Choroid plexus epithelial cell (primary cell): ENCODE measurements at regions not wholly inside any gene's neighbourhood (a gene's known extent, or its start where the extent isn't known, plus 50 kb on each side); places are given as distances from the start of the nearest gene placed in this dataset.

Source experiments
- DNase-seq: peaks from one replicate; pipeline ENCODE4 v3.0.0-alpha.2; 2010; ENCODE audit warnings: low read depth
- H3K4me3 ChIP-seq: 2 replicates; pipeline ENCODE4 v1.5.1; 2011; ENCODE audit warnings: low read depth, mild to moderate bottlenecking, control low read depth, low read length, moderate library complexity
- TF ChIP-seq, protein P1 (sequence below): conservative IDR thresholded peaks from 2 replicates; pipeline ENCODE4 v1.5.1; 2011; ENCODE audit warnings: low read depth, mild to moderate bottlenecking, control low read depth, inconsistent platforms, low read length, moderate library complexity

DNA sequence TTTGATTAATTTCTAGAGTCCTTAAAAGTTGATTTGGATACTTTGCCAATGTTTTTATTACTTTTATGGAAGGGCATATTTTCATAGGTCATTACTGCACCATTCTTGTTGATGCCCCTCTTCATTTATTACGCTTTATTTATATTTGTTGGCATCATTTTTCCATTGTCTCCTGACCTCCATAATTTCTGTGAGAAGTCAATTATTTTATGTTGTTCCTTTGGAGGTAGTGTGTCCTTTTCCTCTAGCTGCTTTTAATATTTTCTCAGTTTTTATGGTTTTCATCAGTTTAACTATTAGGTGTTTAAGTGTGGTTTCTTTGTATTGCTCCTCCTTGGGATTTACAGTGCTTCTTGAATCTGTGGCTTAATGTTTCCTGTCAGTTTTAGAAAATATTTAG, 134.9 kb downstream of the SAMD9 start:
- no peak for DNase-seq
- TF ChIP-seq, protein P1, sequence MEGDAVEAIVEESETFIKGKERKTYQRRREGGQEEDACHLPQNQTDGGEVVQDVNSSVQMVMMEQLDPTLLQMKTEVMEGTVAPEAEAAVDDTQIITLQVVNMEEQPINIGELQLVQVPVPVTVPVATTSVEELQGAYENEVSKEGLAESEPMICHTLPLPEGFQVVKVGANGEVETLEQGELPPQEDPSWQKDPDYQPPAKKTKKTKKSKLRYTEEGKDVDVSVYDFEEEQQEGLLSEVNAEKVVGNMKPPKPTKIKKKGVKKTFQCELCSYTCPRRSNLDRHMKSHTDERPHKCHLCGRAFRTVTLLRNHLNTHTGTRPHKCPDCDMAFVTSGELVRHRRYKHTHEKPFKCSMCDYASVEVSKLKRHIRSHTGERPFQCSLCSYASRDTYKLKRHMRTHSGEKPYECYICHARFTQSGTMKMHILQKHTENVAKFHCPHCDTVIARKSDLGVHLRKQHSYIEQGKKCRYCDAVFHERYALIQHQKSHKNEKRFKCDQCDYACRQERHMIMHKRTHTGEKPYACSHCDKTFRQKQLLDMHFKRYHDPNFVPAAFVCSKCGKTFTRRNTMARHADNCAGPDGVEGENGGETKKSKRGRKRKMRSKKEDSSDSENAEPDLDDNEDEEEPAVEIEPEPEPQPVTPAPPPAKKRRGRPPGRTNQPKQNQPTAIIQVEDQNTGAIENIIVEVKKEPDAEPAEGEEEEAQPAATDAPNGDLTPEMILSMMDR: no peak
- H3K4me3 ChIP-seq: no peak overlapping the region

DNA sequence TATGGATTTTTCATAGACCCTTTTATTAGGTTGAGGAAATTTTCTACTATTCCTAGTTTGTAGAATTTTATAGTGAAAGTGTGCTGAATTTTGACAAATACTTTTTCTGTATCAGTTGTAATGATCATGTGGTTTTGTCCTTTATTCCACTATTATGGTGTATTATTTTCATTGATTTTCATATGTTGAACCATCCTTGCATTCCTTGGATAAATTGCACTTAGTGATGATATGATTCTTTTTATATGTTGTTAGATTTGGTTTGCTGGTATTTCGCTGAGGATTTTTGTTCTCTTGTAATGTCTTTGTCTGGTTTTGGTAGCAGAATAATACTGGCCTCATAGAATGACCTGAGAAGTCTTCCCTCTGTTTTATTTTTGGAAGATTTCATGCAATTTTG, 140.6 kb upstream of the CDK6 start:
- no peak overlapping the region for H3K4me3 ChIP-seq
- TF ChIP-seq, protein P1: no peak
- peak; percentile 13 for DNase-seq

DNA sequence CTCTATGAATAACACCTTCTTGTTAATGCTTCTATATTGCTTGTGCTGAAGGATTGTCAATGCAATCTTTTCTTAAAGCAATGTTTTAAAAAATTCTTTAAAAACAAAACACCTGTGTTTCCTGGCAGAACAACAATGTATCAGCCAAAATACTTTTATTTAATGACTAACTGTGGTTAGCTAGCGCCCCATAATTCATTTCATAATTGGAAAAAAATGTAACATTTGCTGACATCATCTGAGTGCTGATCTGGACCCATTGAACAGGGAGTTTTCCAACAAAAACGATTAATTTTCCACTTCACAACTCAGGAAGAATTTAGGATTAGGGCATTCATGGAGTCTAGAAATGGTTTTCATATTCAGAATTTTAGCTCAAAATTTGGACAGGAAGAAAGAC, 137.6 kb upstream of the CDK6 start:
- TF ChIP-seq, protein P1: no peak
- peak; percentile 19 for DNase-seq
- H3K4me3 ChIP-seq: no peak overlapping the region

DNA sequence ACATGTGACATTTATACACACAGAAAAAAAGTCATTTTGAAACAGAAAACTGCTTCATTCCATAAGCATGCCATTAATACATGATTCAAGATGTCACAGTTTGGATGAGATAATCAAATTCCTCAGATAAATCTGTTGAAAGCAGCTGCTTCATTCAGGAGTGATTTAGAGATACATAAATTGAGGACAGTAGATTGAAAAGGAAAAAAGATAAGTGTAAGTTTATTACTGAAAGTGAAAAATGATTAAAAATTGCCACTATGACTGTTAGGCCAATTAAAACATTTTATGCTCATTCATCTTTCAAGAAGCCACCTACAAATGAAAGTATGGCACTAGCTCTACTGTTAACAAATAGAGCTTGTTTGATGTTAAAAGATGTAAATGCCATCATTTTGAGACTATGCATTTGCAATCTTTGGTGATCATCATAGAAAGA, 136.9 kb upstream of the CDK6 start:
- no peak overlapping the region for H3K4me3 ChIP-seq
- TF ChIP-seq, protein P1: no peak
- DNase-seq: peak; percentile 57

DNA sequence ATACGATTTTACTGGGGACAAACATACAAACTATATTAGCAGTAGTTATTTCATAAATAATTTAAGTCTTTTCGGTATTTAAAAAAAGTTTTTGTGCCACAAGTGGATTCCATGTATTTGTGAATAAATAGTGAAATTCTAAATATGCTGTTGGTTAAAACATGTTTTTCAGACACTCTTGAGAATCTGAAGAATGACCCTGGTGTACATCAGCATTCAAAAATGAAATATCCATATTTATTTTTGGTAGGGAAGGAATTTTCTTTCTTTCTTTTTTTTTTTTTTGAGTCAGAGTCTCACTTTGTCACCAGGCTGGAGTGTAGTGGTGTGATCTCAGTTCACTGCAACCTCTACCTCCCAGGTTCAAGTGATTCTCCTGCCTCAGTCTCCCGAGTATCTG, 136.1 kb upstream of the CDK6 start:
- TF ChIP-seq, protein P1: no peak
- no peak for DNase-seq

DNA sequence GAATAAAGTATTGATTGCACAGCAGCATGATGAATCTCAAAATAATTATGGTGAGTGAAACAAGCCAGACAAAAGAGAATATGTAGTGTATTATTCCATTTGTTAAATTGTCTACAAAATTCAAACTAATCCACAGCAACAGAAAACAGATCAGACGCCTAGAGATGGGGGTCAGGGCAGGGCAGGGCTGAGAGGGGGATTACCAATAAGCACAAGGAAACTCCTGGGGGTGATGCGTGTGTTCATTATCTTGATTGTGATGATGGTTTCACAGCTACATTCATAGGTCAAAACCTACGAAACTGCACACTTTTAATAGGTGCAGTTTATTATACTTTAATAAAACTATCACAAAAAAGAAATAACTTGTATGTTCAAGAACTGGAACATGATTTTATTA, 132.7 kb upstream of the CDK6 start:
- TF ChIP-seq, protein P1: no peak
- no peak for DNase-seq
- no peak overlapping the region for H3K4me3 ChIP-seq

More for the DNA sequence above, 136.1 kb upstream of the CDK6 start:
- no peak overlapping the region for H3K4me3 ChIP-seq

DNA sequence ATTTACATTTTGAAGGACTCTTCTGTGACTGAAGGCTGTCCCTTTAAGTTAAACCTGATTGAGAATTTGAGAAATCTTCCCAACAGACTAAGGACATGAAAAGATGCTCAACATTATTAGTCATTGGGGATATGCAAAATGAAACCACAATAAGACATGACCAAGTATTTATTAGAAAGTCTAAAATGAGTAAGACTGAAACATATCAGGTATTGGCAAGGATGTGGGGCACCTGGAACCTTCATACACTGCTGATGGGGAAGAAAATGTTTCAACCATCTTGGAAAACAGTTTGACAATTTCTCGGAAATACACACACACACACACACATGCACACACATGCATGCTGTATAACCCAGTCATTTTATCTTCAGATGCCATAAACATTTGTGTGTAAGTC, 132.1 kb upstream of the CDK6 start:
- DNase-seq: no peak
- TF ChIP-seq, protein P1: no peak
- no peak overlapping the region for H3K4me3 ChIP-seq
